Stimulated activated naive CD8-positive, alpha-beta T cell treated with anti-CD3 and anti-CD28 coated beads, Interleukin-15, Interleukin-2, amounts not matched to agents 100 ng/mL and 50 ng/mL, for 24 hours (primary cell): ENCODE measurements at regions not wholly inside any gene's neighbourhood (a gene's known extent, or its start where the extent isn't known, plus 50 kb on each side); places are given as distances from the start of the nearest gene placed in this dataset.
"Not testable (repeated sequence)": the region's sequence is repeated elsewhere in the genome, so short reads cannot be mapped to it uniquely, and the experiment has no call there.

Experiments
- H3K27ac Mint-ChIP-seq: one replicate; pipeline ENCODE4 v1.8.0; 2021; ENCODE audit warnings: mild to moderate bottlenecking, mixed read lengths
- H3K27me3 Mint-ChIP-seq: one replicate; pipeline ENCODE4 v1.8.0; 2021; ENCODE audit warnings: mixed read lengths
- H3K36me3 Mint-ChIP-seq: one replicate; pipeline ENCODE4 v1.8.0; 2021; ENCODE audit warnings: low read depth, mixed read lengths
- H3K4me1 Mint-ChIP-seq: one replicate; pipeline ENCODE4 v1.8.0; 2021; ENCODE audit warnings: low read depth, mixed read lengths
- H3K4me3 Mint-ChIP-seq: one replicate; pipeline ENCODE4 v1.8.0; 2021; ENCODE audit warnings: mild to moderate bottlenecking, mixed read lengths
- H3K9me3 Mint-ChIP-seq: one replicate; pipeline ENCODE4 v1.8.0; 2021; ENCODE audit warnings: mixed read lengths

DNA sequence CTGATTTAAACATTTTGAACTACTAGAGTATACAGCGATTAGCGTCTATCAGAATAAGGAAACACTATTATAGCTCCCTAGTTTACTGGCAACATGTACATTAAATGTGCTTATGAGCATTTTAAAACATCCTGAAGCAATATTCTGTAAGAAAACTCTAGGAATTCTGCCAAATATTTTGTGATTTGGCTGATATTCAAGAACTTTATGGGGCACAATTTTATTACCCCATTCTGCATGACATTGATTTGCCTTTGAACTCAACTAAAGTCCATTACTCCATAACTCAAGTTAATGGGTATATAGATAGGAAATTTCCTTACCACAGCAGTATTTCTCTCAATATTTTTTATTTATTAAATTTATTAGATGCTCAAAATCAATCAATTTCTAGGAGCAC lies 369.9 kb upstream of the KCND2 start:
- no peaks in the 10 kb centered on the region for H3K9me3 Mint-ChIP-seq
- H3K4me3 Mint-ChIP-seq: no peak overlapping the region
- H3K36me3 Mint-ChIP-seq: no peaks in the 10 kb centered on the region
- no peaks in the 10 kb centered on the region for H3K27me3 Mint-ChIP-seq
- H3K4me1 Mint-ChIP-seq: no peaks in the 10 kb centered on the region
- H3K27ac Mint-ChIP-seq: no peak overlapping the region

DNA sequence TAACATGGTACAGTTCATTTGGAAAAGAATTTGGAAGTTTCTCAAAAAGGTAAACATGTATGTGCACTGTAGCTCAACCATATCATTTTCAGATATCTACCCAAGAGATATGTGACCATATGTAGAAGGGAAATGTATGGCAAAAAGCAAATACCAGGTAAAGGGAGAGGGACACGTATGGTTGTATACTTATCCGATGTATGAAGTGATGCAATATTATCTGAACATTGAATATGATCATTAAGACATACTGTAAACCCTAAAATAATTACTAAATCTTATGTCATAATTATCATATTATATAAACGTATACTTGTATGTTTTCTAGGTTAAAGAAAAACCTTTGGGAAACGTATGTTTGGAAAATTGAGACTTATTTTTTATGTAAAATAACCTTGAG lies 367.5 kb upstream of the KCND2 start:
- Mint-ChIP-seq H3K27ac (no peak overlapping the region), H3K4me3 (no peak overlapping the region), H3K4me1 (no peaks in the 10 kb centered on the region), H3K9me3 (peaks cover 3% of the 10 kb centered on the region), H3K36me3 (no peaks in the 10 kb centered on the region), H3K27me3 (no peaks in the 10 kb centered on the region)

DNA sequence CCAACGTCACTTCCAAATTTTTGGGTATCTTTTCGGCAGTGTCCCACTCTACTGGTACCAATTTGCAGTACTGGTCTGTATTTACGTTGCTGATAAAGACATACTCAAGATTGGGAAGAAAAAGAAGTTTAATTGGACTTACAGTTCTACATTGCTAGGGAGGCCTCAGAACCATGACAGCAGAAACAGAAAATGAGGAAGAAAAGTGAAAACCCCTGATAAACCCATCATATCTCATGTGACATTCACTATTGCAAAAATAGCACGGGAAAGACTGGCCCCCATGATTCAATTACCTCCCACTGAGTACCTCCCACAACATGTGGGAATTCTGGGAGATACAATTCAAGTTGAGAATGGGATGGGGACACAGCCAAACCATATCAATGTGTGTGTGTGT lies 364.0 kb upstream of the KCND2 start:
- H3K4me1 Mint-ChIP-seq: no peaks in the 10 kb centered on the region
- no peaks in the 10 kb centered on the region for H3K27me3 Mint-ChIP-seq
- H3K27ac Mint-ChIP-seq: no peak overlapping the region
- H3K4me3 Mint-ChIP-seq: no peak overlapping the region
- no peaks in the 10 kb centered on the region for H3K36me3 Mint-ChIP-seq
- peaks cover 4% of the 10 kb centered on the region for H3K9me3 Mint-ChIP-seq

DNA sequence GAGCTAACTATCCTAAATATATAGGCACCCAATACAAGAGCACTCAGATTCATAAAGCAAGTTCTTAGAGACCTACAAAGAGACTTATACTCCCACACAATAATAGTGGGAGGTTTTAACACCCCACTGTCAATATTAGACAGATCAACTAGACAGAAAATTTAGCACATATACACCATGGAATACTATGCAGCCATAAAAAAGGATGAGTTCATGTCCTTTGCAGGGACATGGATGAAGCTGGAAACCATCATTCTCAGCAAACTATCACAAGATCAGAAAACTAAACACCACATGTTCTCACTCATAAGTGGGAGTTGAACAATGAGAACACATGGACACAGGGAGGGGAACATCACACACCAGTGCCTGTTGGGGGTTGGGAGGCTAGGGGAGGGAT lies 358.9 kb upstream of the KCND2 start:
- H3K27ac Mint-ChIP-seq, H3K36me3 Mint-ChIP-seq, H3K4me3 Mint-ChIP-seq, H3K4me1 Mint-ChIP-seq, H3K27me3 Mint-ChIP-seq: not testable (repeated sequence)
- peaks cover 10% of the 10 kb centered on the region for H3K9me3 Mint-ChIP-seq

DNA sequence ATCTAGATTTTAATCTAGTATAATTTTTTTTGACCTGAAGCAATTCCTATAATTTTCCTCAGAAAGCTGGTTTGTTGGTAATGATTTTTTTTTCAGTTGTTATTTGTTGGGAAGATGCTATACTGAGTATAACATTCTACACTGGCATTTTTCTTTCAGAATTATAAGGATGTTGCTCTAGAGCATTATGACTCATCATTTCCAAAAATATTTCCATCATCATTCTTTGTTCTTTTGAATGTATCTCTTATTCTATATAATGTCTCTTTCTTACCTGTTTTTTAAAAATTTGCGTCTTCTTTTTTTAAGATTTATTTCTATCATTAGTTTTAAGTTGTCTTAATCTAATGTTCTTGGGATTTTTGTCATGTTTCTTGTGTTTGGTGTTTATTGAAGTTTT lies 356.5 kb upstream of the KCND2 start:
- H3K4me1 Mint-ChIP-seq: no peaks in the 10 kb centered on the region
- no peaks in the 10 kb centered on the region for H3K36me3 Mint-ChIP-seq
- no peak overlapping the region for H3K4me3 Mint-ChIP-seq
- H3K27ac Mint-ChIP-seq: no peak overlapping the region
- H3K27me3 Mint-ChIP-seq: no peaks in the 10 kb centered on the region
- peaks cover 14% of the 10 kb centered on the region for H3K9me3 Mint-ChIP-seq

DNA sequence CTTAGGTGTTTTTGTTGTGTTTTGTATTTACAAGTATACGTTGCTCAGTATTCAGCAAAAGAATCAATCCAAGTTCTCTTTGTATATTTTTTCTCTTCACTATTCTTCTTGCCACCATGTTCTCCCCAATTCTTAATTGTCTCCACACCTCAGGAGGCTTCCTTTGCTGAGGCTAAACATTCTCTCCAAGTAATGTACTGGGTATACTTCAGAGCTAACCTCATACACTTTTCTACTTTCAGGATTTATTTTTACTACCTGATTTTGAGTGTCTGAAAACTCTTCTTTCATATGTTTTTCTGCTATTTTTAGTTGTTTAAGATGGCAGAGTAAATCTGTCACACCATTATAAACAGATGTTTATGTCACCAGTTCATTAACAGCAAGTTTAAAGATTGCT lies 354.8 kb upstream of the KCND2 start:
- H3K4me1 Mint-ChIP-seq: no peaks in the 10 kb centered on the region
- peaks cover 14% of the 10 kb centered on the region for H3K9me3 Mint-ChIP-seq
- no peaks in the 10 kb centered on the region for H3K27me3 Mint-ChIP-seq
- no peak overlapping the region for H3K27ac Mint-ChIP-seq
- no peak overlapping the region for H3K4me3 Mint-ChIP-seq
- no peaks in the 10 kb centered on the region for H3K36me3 Mint-ChIP-seq

DNA sequence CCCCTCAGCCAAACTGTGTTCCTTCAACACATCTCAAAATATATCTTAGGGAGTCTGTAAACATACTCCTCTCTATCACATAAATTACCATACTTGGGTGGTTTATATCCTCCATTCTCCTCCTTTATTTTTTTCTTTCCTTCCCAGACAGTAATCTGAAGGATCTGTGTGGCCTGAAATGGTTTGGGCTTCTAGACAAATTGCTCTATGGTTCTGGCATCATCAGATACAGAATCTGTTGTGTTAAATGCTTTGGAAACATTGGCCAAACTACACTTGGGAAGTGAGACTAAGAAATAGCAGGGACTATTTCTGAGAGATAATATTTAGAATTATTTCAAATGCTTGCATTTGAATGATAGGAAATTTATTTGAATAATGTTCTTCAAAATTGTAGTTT lies 353.0 kb upstream of the KCND2 start:
- peaks cover 10% of the 10 kb centered on the region for H3K9me3 Mint-ChIP-seq
- H3K4me3 Mint-ChIP-seq: no peak overlapping the region
- no peaks in the 10 kb centered on the region for H3K4me1 Mint-ChIP-seq
- H3K27ac Mint-ChIP-seq: no peak overlapping the region
- H3K36me3 Mint-ChIP-seq: no peaks in the 10 kb centered on the region
- H3K27me3 Mint-ChIP-seq: no peaks in the 10 kb centered on the region

DNA sequence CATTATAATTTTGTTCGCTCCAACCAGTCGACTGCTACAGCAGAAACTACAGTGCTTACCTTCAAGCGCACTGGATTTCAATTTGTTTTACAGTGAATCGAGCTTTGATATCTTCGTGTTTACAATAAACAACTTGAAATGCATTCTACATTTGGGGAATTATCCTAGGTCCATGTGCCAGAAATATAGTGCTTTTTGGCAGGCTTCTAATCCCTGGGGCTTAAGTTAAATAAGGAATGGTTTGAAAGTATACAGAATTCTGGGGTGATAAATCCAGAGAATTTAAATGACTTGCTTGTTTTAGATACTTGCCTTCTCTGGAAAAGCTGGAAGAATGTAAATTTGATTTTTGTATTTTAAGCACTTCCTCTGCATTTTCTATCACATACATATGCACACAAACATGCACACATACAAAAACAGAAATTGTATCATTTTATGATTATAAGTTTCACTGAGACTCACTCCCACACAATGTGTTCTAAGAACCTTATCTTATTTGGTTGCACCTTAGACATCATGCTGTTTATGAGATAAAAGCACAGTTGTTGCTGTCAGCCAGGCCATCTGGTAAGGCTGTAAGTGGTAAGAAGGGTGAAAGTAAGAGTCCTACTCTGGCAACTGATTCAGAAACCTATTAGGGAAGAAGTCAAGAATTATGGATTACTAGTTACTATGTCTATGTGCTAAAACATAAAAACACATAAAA lies 347.2 kb upstream of the KCND2 start:
- Mint-ChIP-seq H3K27me3 (no peaks in the 10 kb centered on the region), H3K36me3 (no peaks in the 10 kb centered on the region), H3K4me3 (no peak overlapping the region), H3K4me1 (no peaks in the 10 kb centered on the region), H3K27ac (no peak overlapping the region), H3K9me3 (peaks cover 4% of the 10 kb centered on the region)

DNA sequence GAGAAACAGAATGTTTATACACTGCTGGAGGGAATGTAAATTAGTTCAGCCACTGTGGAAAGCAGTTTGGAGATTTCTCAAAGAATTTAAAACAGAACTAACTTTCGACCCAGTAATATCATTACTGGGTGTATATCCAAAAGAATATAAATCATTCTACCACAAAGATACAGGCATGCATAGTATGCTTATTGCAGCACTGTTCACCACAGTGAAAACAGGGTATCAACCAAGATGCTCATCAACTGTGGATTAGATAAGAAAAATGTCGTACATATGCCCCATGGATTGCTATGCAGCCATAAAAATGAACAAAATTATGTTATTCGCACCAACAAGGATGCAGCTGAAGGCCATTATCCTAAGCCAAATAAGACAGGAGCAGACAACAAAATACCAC lies 343.1 kb upstream of the KCND2 start:
- Mint-ChIP-seq H3K36me3 (no peaks in the 10 kb centered on the region), H3K27ac (no peak overlapping the region), H3K4me1 (no peaks in the 10 kb centered on the region), H3K4me3 (no peak overlapping the region), H3K9me3 (peaks cover 7% of the 10 kb centered on the region), H3K27me3 (no peaks in the 10 kb centered on the region)

DNA sequence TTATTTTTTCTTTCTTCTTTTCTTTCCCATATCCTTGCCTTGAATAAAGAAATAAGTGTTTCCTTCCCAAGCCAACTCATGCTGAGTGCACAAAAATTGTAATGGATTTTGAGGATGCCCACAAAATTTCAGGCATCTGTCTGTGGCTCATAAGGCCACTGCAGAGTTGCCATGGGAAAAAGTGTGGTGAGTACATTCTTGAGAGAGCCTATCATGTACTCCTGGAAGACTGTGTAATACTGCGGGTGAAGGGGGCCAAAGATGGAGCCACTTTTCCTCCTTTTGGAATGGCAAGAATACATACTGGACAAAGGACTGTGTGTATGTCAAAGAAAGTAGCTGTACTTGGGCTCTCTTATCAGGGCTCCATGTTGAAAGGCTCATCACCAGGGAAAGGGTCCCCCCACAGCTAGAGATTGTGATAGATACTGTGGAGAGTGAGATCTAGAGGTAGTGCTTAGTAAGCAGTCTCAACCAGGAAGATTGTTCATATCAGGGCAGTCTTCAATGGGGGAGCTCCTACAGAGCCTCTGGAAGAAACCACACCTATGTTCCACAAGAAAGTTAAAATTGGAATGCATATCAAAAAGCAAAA lies 341.6 kb upstream of the KCND2 start:
- H3K36me3 Mint-ChIP-seq: no peaks in the 10 kb centered on the region
- peaks cover 3% of the 10 kb centered on the region for H3K9me3 Mint-ChIP-seq
- no peak overlapping the region for H3K4me3 Mint-ChIP-seq
- no peak overlapping the region for H3K27ac Mint-ChIP-seq
- H3K27me3 Mint-ChIP-seq: no peaks in the 10 kb centered on the region
- H3K4me1 Mint-ChIP-seq: no peaks in the 10 kb centered on the region

DNA sequence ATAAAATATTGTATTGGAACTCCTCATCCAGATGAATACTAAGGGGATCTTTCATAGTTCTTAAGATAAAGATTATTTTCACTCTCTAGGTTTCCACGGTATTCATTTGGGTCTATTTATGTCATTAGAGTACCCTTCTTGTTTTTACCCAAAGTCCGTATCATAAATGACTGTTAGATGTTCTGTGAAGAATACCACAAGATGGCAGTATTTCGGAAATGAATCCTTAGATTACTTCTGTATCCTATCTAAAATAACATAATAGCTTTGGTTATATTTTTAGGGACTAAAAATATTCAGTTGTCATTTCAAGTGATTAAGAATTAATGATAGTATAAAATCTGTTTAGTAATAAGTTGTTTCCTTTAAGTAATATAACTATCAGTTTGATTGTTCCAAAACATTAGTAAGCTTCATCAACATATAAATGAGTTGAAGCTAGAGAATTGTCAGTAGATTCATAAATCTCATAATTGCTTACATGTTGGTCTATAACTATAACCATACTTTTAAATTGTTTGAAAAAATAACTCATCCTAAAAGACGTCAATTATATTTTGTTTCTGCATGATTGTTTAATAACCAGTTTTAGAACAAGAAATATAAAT lies 337.5 kb upstream of the KCND2 start:
- Mint-ChIP-seq H3K27ac (no peak overlapping the region), H3K9me3 (peaks cover 7% of the 10 kb centered on the region), H3K4me3 (no peak overlapping the region), H3K4me1 (no peaks in the 10 kb centered on the region), H3K27me3 (no peaks in the 10 kb centered on the region), H3K36me3 (no peaks in the 10 kb centered on the region)

DNA sequence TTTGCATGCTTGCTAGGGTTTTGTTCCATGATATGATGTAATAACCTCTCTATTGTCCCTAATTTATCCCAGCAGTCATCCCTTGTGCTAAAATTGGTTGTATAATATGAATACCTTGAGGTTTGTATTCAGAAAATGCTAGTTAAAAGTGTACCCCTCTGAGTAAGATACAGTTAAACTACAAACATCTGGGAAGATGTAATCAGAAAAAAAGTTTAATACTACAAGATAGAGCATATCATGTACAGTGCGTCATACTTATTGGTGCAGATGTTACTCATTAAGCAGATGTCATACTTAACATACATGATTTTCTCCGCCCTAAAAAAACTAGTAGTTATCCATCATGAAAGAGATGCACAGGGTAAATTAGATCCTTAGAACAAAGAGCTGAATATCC lies 336.1 kb upstream of the KCND2 start:
- peaks cover 4% of the 10 kb centered on the region for H3K9me3 Mint-ChIP-seq
- no peaks in the 10 kb centered on the region for H3K36me3 Mint-ChIP-seq
- H3K4me1 Mint-ChIP-seq: no peaks in the 10 kb centered on the region
- no peak overlapping the region for H3K27ac Mint-ChIP-seq
- no peak overlapping the region for H3K4me3 Mint-ChIP-seq
- no peaks in the 10 kb centered on the region for H3K27me3 Mint-ChIP-seq

DNA sequence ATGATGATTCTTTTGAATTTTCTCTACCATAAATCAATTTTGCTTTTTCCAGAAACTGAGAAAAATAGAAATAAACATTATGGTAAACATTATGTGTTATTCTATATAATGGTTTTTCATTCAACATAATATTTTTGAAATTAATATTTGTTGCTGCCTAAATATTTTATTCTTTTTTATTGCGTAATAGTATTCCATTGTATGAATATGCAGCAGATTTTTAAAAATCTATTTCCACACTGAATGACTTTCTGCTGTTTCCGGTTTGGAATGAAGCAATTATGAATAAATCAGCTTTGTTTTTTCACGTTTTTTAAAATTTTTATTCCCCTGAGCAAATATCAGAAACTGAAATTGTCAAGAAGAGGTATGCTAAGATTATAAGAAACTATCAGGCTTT lies 335.2 kb upstream of the KCND2 start:
- Mint-ChIP-seq H3K9me3 (peaks cover 4% of the 10 kb centered on the region), H3K36me3 (no peaks in the 10 kb centered on the region), H3K27me3 (no peaks in the 10 kb centered on the region), H3K4me3 (no peak overlapping the region), H3K27ac (no peak overlapping the region), H3K4me1 (no peaks in the 10 kb centered on the region)

DNA sequence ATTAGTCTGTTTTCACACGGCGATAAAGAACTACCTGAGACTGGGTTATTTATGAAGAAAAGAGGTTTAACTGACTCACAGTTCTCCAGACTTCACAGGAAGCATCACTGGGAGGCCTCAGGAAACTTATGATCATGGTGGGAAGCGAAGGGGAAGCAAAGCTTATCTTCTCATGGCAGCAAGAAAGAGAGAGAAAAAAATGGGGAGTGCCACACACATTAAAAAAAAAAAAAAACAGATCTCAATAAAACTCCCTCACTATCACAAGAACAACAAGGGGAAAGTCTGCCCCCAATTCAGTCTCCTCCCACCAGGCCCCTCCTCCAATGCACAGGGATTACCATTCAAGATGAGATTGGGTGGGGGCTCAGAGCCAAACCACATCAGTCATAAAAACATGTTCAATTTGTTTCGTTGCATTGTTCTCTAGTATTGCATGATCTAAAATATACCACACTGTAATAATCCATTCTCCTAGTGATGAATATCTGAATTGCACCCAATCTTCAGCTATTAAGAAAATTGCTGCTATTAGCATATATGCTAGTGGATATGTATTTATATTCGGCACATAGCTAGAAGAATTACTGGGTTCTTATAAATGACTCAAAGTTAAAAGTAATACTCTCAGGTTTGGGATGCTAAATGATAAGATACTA lies 328.9 kb upstream of the KCND2 start:
- no peak overlapping the region for H3K4me3 Mint-ChIP-seq
- no peaks in the 10 kb centered on the region for H3K27me3 Mint-ChIP-seq
- no peak overlapping the region for H3K27ac Mint-ChIP-seq
- H3K36me3 Mint-ChIP-seq: no peaks in the 10 kb centered on the region
- H3K9me3 Mint-ChIP-seq: no peaks in the 10 kb centered on the region
- no peaks in the 10 kb centered on the region for H3K4me1 Mint-ChIP-seq

DNA sequence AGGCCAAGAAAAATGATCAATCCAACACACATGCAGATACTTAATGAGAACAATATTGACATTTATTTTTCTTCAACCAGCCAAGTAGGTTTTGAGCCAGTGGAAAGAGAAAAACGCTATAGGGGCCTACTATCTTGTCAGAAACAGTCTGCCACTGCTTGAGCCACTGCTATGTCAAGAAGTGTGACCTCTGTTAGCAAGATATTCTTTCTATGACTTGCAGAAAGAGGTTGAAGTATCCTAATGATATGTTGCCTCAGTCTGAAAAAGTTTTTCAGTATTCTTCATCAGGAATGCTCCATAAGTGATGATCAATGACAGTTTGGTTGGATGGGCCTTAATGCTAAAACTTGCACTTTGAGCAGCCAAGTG lies 328.4 kb upstream of the KCND2 start:
- Mint-ChIP-seq H3K36me3 (no peaks in the 10 kb centered on the region), H3K9me3 (no peaks in the 10 kb centered on the region), H3K27ac (no peak overlapping the region), H3K27me3 (no peaks in the 10 kb centered on the region), H3K4me3 (no peak overlapping the region), H3K4me1 (no peaks in the 10 kb centered on the region)
